GM18519 (cell line): ENCODE measurements at regions not wholly inside any gene's neighbourhood (a gene's known extent, or its start where the extent isn't known, plus 50 kb on each side); places are given as distances from the start of the nearest gene placed in this dataset.

Experiments used
- ATAC-seq: cut with Tn5 transposase; IDR thresholded peaks from one replicate; pipeline ENCODE4 v1.9.1; 2021; ENCODE audit warnings: mild to moderate bottlenecking, moderate library complexity; ENCODE audit not compliant: unreplicated experiment, low FRiP score

- ATAC-seq: no peak
These were observed 50.1 kb upstream of the EFEMP1 start for GRCh38 chr2:55973673-55974072.

GRCh38 chr2:55976681-55977080, 53.1 kb upstream of the EFEMP1 start:
- ATAC-seq: no peak

GRCh38 chr2:55985406-55985805, 61.8 kb upstream of the EFEMP1 start:
- peak; percentile 98 for ATAC-seq

- ATAC-seq: no peak
These were observed 62.4 kb upstream of the EFEMP1 start for GRCh38 chr2:55986001-55986400.

GRCh38 chr2:55986700-55987440, 63.3 kb upstream of the EFEMP1 start:
- ATAC-seq: no peak

GRCh38 chr2:55989405-55989804, 65.8 kb upstream of the EFEMP1 start:
- ATAC-seq: no peak

GRCh38 chr2:55992455-55992854, 68.9 kb upstream of the EFEMP1 start:
- ATAC-seq: no peak

GRCh38 chr2:55993685-55994084, 70.1 kb upstream of the EFEMP1 start:
- no peak for ATAC-seq

- no peak for ATAC-seq
These were observed 71.6 kb upstream of the EFEMP1 start for GRCh38 chr2:55995211-55995610.

GRCh38 chr2:55995902-55996301, 72.3 kb upstream of the EFEMP1 start:
- no peak for ATAC-seq

GRCh38 chr2:55999231-55999630, 75.6 kb upstream of the EFEMP1 start:
- no peak for ATAC-seq

- ATAC-seq: no peak
These were observed 76.2 kb upstream of the EFEMP1 start for GRCh38 chr2:55999790-56000189.

- ATAC-seq: no peak
These were observed 78.4 kb upstream of the EFEMP1 start for GRCh38 chr2:56001947-56002346.

- no peak for ATAC-seq
These were observed 85.3 kb upstream of the EFEMP1 start for GRCh38 chr2:56008661-56009431.

- no peak for ATAC-seq
These were observed 86.3 kb upstream of the EFEMP1 start for GRCh38 chr2:56009758-56010458.

GRCh38 chr2:56011624-56012023, 88.0 kb upstream of the EFEMP1 start:
- no peak for ATAC-seq

- ATAC-seq: no peak
These were observed 88.7 kb upstream of the EFEMP1 start for GRCh38 chr2:56012221-56012765.

- ATAC-seq: no peak
These were observed 89.9 kb upstream of the EFEMP1 start for GRCh38 chr2:56013475-56013874.

- no peak for ATAC-seq
These were observed 90.6 kb upstream of the EFEMP1 start for GRCh38 chr2:56014046-56014730.

- ATAC-seq: no peak
These were observed 92.1 kb upstream of the EFEMP1 start for GRCh38 chr2:56015711-56016115.

GRCh38 chr2:56017784-56018183, 94.2 kb upstream of the EFEMP1 start:
- ATAC-seq: no peak
